GM12875 (cell line): ENCODE measurements at regions not wholly inside any gene's neighbourhood (a gene's known extent, or its start where the extent isn't known, plus 50 kb on each side); places are given as distances from the start of the nearest gene placed in this dataset.

ENCODE experiments used
- H3K4me3 ChIP-seq: one replicate; pipeline ENCODE4 v1.5.1; 2011; ENCODE audit warnings: low read depth, low read length, control low read depth
- CTCF ChIP-seq: IDR thresholded peaks from 2 replicates; pipeline ENCODE4 v1.5.1; 2011; ENCODE audit warnings: low read depth, mild to moderate bottlenecking, control low read depth, inconsistent platforms, low read length, moderate library complexity, borderline replicate concordance; ENCODE audit not compliant: insufficient read depth

GRCh38 chr22:26983311-26983710, 325.9 kb downstream of the MIAT start:
- H3K4me3 ChIP-seq, result no peak overlapping the region
- TF ChIP-seq CTCF, result no peak

- H3K4me3 ChIP-seq, result no peak overlapping the region
- no peak for TF ChIP-seq CTCF
Observed at GRCh38 chr22:26985206-26985605, 327.8 kb downstream of the MIAT start.

- H3K4me3 ChIP-seq, result no peak overlapping the region
- no peak for TF ChIP-seq CTCF
Observed at GRCh38 chr22:26985931-26986782, 328.8 kb downstream of the MIAT start.

GRCh38 chr22:26986884-26987283, 329.5 kb downstream of the MIAT start:
- no peak for TF ChIP-seq CTCF
- no peak overlapping the region for H3K4me3 ChIP-seq

GRCh38 chr22:26990503-26991189, 333.3 kb downstream of the MIAT start:
- TF ChIP-seq CTCF, result no peak
- H3K4me3 ChIP-seq, result no peak overlapping the region

- no peak overlapping the region for H3K4me3 ChIP-seq
- no peak for TF ChIP-seq CTCF
Observed at GRCh38 chr22:26992556-26992955, 335.2 kb downstream of the MIAT start.

GRCh38 chr22:26993886-26994285, 336.5 kb downstream of the MIAT start:
- no peak for TF ChIP-seq CTCF
- no peak overlapping the region for H3K4me3 ChIP-seq
